ENCODE measurements at regions not wholly inside any gene's neighbourhood (a gene's known extent, or its start where the extent isn't known, plus 50 kb on each side); places are given as distances from the start of the nearest gene placed in this dataset.
"Not testable (repeated sequence)": the region's sequence is repeated elsewhere in the genome, so short reads cannot be mapped to it uniquely, and the experiment has no call there.

- H3K27ac ChIP-seq: no peak overlapping the region
- TF ChIP-seq CTCF (conservative IDR thresholded peaks at IDR 0.05): no peak
These were observed 162.3 kb upstream of the TRIB2 start for GRCh38 chr2:12554224-12555011.

GRCh38 chr2:12555012-12555645 lies 161.6 kb upstream of the TRIB2 start:
- TF ChIP-seq CTCF (conservative IDR thresholded peaks at IDR 0.05): no peak
- H3K27ac ChIP-seq: no peak overlapping the region

GRCh38 chr2:12556762-12557161 lies 160.0 kb upstream of the TRIB2 start:
- TF ChIP-seq CTCF (conservative IDR thresholded peaks at IDR 0.05): no peak
- no peak overlapping the region for H3K27ac ChIP-seq

- H3K27ac ChIP-seq: no peak overlapping the region
- TF ChIP-seq CTCF (conservative IDR thresholded peaks at IDR 0.05): no peak
These were observed 159.0 kb upstream of the TRIB2 start for GRCh38 chr2:12557688-12558087.

- no peak for TF ChIP-seq CTCF (conservative IDR thresholded peaks at IDR 0.05)
- H3K27ac ChIP-seq: no peak overlapping the region
These were observed 158.2 kb upstream of the TRIB2 start for GRCh38 chr2:12558519-12558918.

GRCh38 chr2:12560618-12561017 lies 156.1 kb upstream of the TRIB2 start:
- H3K27ac ChIP-seq: no peak overlapping the region
- no peak for TF ChIP-seq CTCF (conservative IDR thresholded peaks at IDR 0.05)

- TF ChIP-seq CTCF (conservative IDR thresholded peaks at IDR 0.05): no peak
- no peak overlapping the region for H3K27ac ChIP-seq
These were observed 149.3 kb upstream of the TRIB2 start for GRCh38 chr2:12567411-12567810.

GRCh38 chr2:12569510-12569909 lies 147.2 kb upstream of the TRIB2 start:
- H3K27ac ChIP-seq: not testable (repeated sequence)

GRCh38 chr2:12569929-12570328 lies 146.8 kb upstream of the TRIB2 start:
- H3K27ac ChIP-seq: not testable (repeated sequence)
